Adrenal gland (tissue), 9 donors: ENCODE measurements at regions not wholly inside any gene's neighbourhood (a gene's known extent, or its start where the extent isn't known, plus 50 kb on each side); places are given as distances from the start of the nearest gene placed in this dataset.

Source experiments
- DNase-seq, 7 donors: peaks; one replicate each; pipeline ENCODE4 v3.0.0-alpha.2; 2019 to 2020
- H3K27ac ChIP-seq, 5 donors: fragments of 200-600 bp; sonication (generic) in 4 of 5; 1 replicate in 3 of 5; 2 replicates in 2 of 5; pipeline versions ENCODE4 v1.5.1 to v1.8.0; 2016 to 2020; ENCODE audit warnings: mild to moderate bottlenecking in 1 of 5
- H3K27me3 ChIP-seq: fragments of 200-600 bp; 2 replicates; pipeline ENCODE4 v1.8.0; 2021
- H3K36me3 ChIP-seq, 2 donors: fragments of 200-600 bp; replicated peaks in 1 of 2; 1 replicate in 1 of 2; 2 replicates in 1 of 2; pipeline versions ENCODE4 v1.5.1 to v1.8.0; 2018 to 2022
- H3K4me1 ChIP-seq, 2 donors: fragments of 200-600 bp; replicated peaks in 1 of 2; 1 replicate in 1 of 2; 2 replicates in 1 of 2; pipeline versions ENCODE4 v1.5.1 to v1.8.0; 2018 to 2021
- H3K4me3 ChIP-seq, 4 donors: fragments of 200-600 bp; sonication (generic) in 3 of 4; one replicate each; pipeline ENCODE4 v1.5.1; 2016 to 2018
- H3K9me3 ChIP-seq, 3 donors: fragments of 200-600 bp; sonication (generic) in 1 of 3; replicated peaks in 1 of 3; 1 replicate in 2 of 3; 2 replicates in 1 of 3; pipeline versions ENCODE4 v1.5.1 to v1.8.0; 2016 to 2021
- CTCF ChIP-seq, 6 experiments: fragments of 450-650 bp in 4 of 6; fragments of 200-600 bp in 2 of 6; sonication (generic) in 1 of 6; IDR thresholded peaks; 1 replicate in 5 of 6; 2 replicates in 1 of 6; pipeline versions ENCODE4 v1.5.1 to v1.8.0; 2016 to 2021; ENCODE audit warnings: antibody characterized with exemption in 6 of 6, mild to moderate bottlenecking in 2 of 6, moderate library complexity in 1 of 6
- POLR2A ChIP-seq, 2 donors: fragments of 450-650 bp; IDR thresholded peaks; one replicate each; pipeline ENCODE4 v1.6.1; 2017; ENCODE audit warnings: antibody characterized with exemption in 2 of 2, mild to moderate bottlenecking in 2 of 2, moderate library complexity in 1 of 2
- WGBS, 4 donors: extraction: QIAGEN DNeasy Blood & Tissue Kit in 2 of 4; methylation state at CpG; one replicate each; pipeline versions ENCODE4 v1.1.5 to v1.1.7; 2013 to 2017; 5-methylcytosine and 5-hydroxymethylcytosine counted together
- intact Hi-C, 2 donors: fragments of 100-400 bp; cut with DNase I; formaldehyde crosslinking; loops; one replicate each; pipeline versions ENCODE4 v1.14.1 to v1.15.0; 2022 to 2023
- donor health status: healthy with polysubstance abuse.
- donor health status: Bipolar disorder and iron deficiency.
- donor health status: DM: yes; HTN: yes; CAD: no.
- donor health status: DM: no; HTN: no; CAD: no.
- donor health status: DM: no; HTN: no; CAD: no.

GRCh38 chr18:61129001-61129400 is 204.2 kb upstream of the CDH20 start:
- no peak overlapping the region for H3K27ac ChIP-seq
- H3K36me3 ChIP-seq: no peaks in the 10 kb centered on the region
- H3K9me3 ChIP-seq: no peaks in the 10 kb centered on the region
- DNase-seq: no peak
- intact Hi-C loops: no loop called here
- no peak for TF ChIP-seq CTCF (IDR thresholded peaks at IDR 0.05)
- TF ChIP-seq POLR2A (IDR thresholded peaks at IDR 0.05): no peak
- H3K4me1 ChIP-seq: no peaks in the 10 kb centered on the region
- no peaks in the 10 kb centered on the region for H3K27me3 ChIP-seq
- H3K4me3 ChIP-seq: no peak overlapping the region

DNA sequence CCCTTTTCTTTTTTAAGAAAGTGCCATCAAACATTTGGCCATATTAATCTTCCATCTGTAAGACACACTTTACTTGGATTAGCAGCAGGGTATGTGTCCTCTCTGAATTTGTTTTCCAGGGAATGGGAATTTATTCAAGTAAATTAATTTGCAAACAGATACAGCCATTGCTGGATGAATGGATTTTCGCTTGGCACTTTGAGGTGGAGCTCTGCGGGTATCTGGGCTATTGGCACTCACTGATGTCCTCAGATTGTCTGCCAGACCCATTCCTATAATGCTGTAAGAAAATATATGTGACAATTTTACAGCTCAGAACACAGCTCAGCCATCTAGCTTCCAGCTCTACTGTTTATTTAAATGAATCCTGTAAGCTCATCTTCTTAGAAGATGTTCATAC is 201.2 kb upstream of the CDH20 start:
- TF ChIP-seq POLR2A (IDR thresholded peaks at IDR 0.05): no peak
- no peak for TF ChIP-seq CTCF (IDR thresholded peaks at IDR 0.05)
- intact Hi-C loops: no loop called here
- Histone ChIP-seq H3K4me1 (no peaks in the 10 kb centered on the region), H3K27ac (no peak overlapping the region), H3K36me3 (no peaks in the 10 kb centered on the region), H3K4me3 (no peak overlapping the region), H3K27me3 (no peaks in the 10 kb centered on the region), H3K9me3 (no peaks in the 10 kb centered on the region)
- DNase-seq: no peak
- 78 to 87% (median 79%) methylated on average over 2 of the region's 2 CpGs for WGBS, 4 donors

DNA sequence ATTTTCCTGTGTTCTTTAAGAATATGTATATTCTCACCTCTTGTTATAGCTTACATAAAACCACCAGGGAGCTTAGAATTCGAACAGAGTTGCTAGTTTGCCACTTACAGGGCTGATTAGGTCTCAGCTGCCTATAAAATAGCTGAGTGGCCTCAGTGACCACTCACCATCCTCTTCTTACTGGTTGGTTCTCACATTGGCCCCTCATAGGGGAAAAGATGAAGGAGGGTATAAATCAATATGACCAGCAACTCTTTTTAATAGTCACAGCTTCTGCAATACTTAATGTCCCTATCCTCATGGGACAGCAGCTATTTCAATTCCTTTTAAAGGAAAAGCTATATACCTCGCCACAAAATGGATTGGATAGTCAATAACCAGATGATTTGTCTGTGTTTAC is 199.4 kb upstream of the CDH20 start:
- Histone ChIP-seq H3K27ac (no peak overlapping the region), H3K27me3 (no peaks in the 10 kb centered on the region), H3K9me3 (no peaks in the 10 kb centered on the region), H3K36me3 (no peaks in the 10 kb centered on the region), H3K4me3 (no peak overlapping the region), H3K4me1 (no peaks in the 10 kb centered on the region)
- TF ChIP-seq POLR2A (IDR thresholded peaks at IDR 0.05) (no peak), CTCF (IDR thresholded peaks at IDR 0.05) (no peak)
- 45 to 66% (median 47%) methylated on average over 2 of the region's 2 CpGs for WGBS, 4 donors
- intact Hi-C loops: no loop called here
- no peak for DNase-seq

GRCh38 chr18:61136711-61137251 is 196.4 kb upstream of the CDH20 start:
- Histone ChIP-seq H3K36me3 (no peaks in the 10 kb centered on the region), H3K4me1 (no peaks in the 10 kb centered on the region), H3K4me3 (no peak overlapping the region), H3K27ac (no peak overlapping the region), H3K9me3 (no peaks in the 10 kb centered on the region), H3K27me3 (no peaks in the 10 kb centered on the region)
- TF ChIP-seq CTCF (IDR thresholded peaks at IDR 0.05): no peak
- no peak for TF ChIP-seq POLR2A (IDR thresholded peaks at IDR 0.05)
- no peak for DNase-seq
- intact Hi-C loops: no loop called here
- whole genome bisulfite sequencing, 4 donors: 62 to 75% (median 64%) methylated on average over 2 of the region's 2 CpGs
